Trophoblast cell (in vitro differentiated cells and primary cell): ENCODE measurements at regions not wholly inside any gene's neighbourhood (a gene's known extent, or its start where the extent isn't known, plus 50 kb on each side); places are given as distances from the start of the nearest gene placed in this dataset.

Experiments
- DNase-seq, 2 donors: peaks; one replicate each; pipeline ENCODE4 v3.0.0-alpha.2; 2016
- H2AFZ ChIP-seq: 2 replicates; pipeline ENCODE4 v1.6.1; 2013; ENCODE audit warnings: low read length, moderate library complexity, mild to moderate bottlenecking; ENCODE audit not compliant: insufficient read depth, poor library complexity
- H2AK5ac ChIP-seq: 2 replicates; pipeline ENCODE4 v1.6.1; 2013; ENCODE audit warnings: mild to moderate bottlenecking, low read length
- H2BK120ac ChIP-seq: 2 replicates; pipeline ENCODE4 v1.6.1; 2013; ENCODE audit warnings: low read length, mild to moderate bottlenecking, moderate library complexity; ENCODE audit not compliant: insufficient read depth, poor library complexity
- H2BK12ac ChIP-seq: 2 replicates; pipeline ENCODE4 v1.6.1; 2013; ENCODE audit warnings: mild to moderate bottlenecking, low read length, moderate library complexity
- H2BK5ac ChIP-seq: 2 replicates; pipeline ENCODE4 v1.6.1; 2013; ENCODE audit warnings: low read length, low read depth, moderate library complexity, mild to moderate bottlenecking; ENCODE audit not compliant: poor library complexity
- H3K14ac ChIP-seq: 2 replicates; pipeline ENCODE4 v1.6.1; 2013; ENCODE audit warnings: mild to moderate bottlenecking, low read length
- H3K18ac ChIP-seq: 2 replicates; pipeline ENCODE4 v1.6.1; 2013; ENCODE audit warnings: mild to moderate bottlenecking, low read length
- H3K23ac ChIP-seq: 2 replicates; pipeline ENCODE4 v1.6.1; 2013; ENCODE audit warnings: low read length
- H3K27ac ChIP-seq: 2 replicates; pipeline ENCODE4 v1.5.1; 2013; ENCODE audit warnings: low read depth, mild to moderate bottlenecking, inconsistent platforms, low read length, moderate library complexity
- H3K27me3 ChIP-seq: 2 replicates; pipeline ENCODE4 v1.6.1; 2013; ENCODE audit warnings: inconsistent platforms, mild to moderate bottlenecking, low read length, moderate library complexity; ENCODE audit not compliant: insufficient read depth
- H3K36me3 ChIP-seq, 2 experiments: 1 replicate in 1 of 2; 2 replicates in 1 of 2; pipeline ENCODE4 v1.6.1; 2013; ENCODE audit warnings: low read length in 2 of 2, mild to moderate bottlenecking in 2 of 2, moderate library complexity in 1 of 2; ENCODE audit not compliant: insufficient read depth in 2 of 2, control insufficient read depth in 1 of 2
- H3K4ac ChIP-seq: 2 replicates; pipeline ENCODE4 v1.6.1; 2013; ENCODE audit warnings: low read depth, mild to moderate bottlenecking, low read length, moderate library complexity
- H3K4me1 ChIP-seq, 2 experiments: 1 replicate in 1 of 2; 2 replicates in 1 of 2; pipeline ENCODE4 v1.6.1; 2013; ENCODE audit warnings: low read length in 2 of 2, mild to moderate bottlenecking in 2 of 2, moderate library complexity in 1 of 2; ENCODE audit not compliant: insufficient read depth in 2 of 2, control insufficient read depth in 1 of 2
- H3K4me2 ChIP-seq: 2 replicates; pipeline ENCODE4 v1.6.1; 2013; ENCODE audit warnings: inconsistent platforms, mild to moderate bottlenecking, low read length, moderate library complexity
- H3K4me3 ChIP-seq: 2 replicates; pipeline ENCODE4 v1.5.1; 2013; ENCODE audit warnings: mild to moderate bottlenecking, low read depth, low read length, inconsistent platforms
- H3K79me1 ChIP-seq: one replicate; pipeline ENCODE4 v1.6.1; 2013; ENCODE audit warnings: low read length
- H3K79me2 ChIP-seq: 2 replicates; pipeline ENCODE4 v1.6.1; 2013; ENCODE audit warnings: low read length, mild to moderate bottlenecking; ENCODE audit not compliant: control insufficient read depth, insufficient read depth, poor library complexity
- H3K9ac ChIP-seq: 2 replicates; pipeline ENCODE4 v1.6.1; 2013; ENCODE audit warnings: mild to moderate bottlenecking, low read length
- H3K9me3 ChIP-seq: 2 replicates; pipeline ENCODE4 v1.6.1; 2013; ENCODE audit warnings: low read depth, mild to moderate bottlenecking, control low read depth, inconsistent platforms, low read length; ENCODE audit not compliant: insufficient read depth
- H4K12ac ChIP-seq: 2 replicates; pipeline ENCODE4 v1.6.1; 2013; ENCODE audit warnings: low read depth, mild to moderate bottlenecking, low read length, moderate library complexity
- H4K8ac ChIP-seq: 2 replicates; pipeline ENCODE4 v1.6.1; 2013; ENCODE audit warnings: low read depth, mild to moderate bottlenecking, low read length, moderate library complexity
- H4K91ac ChIP-seq: one replicate; pipeline ENCODE4 v1.6.1; 2013; ENCODE audit warnings: low read depth, mild to moderate bottlenecking, low read length, moderate library complexity
- WGBS: extraction: QIAGEN DNeasy Blood & Tissue Kit; methylation state at CpG from one replicate; pipeline ENCODE4 v1.1.7; 2013; ENCODE audit warnings: missing lambda C conversion rate; ENCODE audit not compliant: insufficient read length, insufficient coverage; ENCODE audit errors: extremely low coverage; 5-methylcytosine and 5-hydroxymethylcytosine counted together

DNA sequence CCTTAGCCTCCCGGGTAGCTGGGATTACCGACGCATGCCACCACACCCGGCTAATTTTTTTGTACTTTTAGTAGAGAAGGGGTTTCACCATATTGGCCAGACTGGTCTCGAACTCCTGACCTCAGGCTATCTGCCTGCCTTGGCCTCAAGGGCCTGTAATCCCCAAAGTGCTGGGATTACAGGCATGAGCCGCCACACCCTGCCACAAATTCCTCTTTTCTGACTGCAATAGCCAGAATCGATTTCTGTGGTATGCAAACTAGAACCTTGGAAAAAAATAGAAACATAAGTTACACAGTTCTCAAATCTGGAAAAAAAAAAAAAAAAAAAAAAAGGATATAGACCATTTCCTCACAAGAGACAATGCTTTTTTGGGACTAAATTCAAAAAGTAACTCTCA, 184.6 kb upstream of the EGLN3 start:
- Histone ChIP-seq H2AK5ac (no peak overlapping the region), H3K4me3 (no peak overlapping the region), H3K79me2 (no peaks in the 10 kb centered on the region), H2BK12ac (no peak overlapping the region), H3K4ac (no peak overlapping the region), H3K4me1 (peaks cover 3 to 11% of the 10 kb centered on the region in 2 experiments), H4K12ac (no peak overlapping the region), H3K36me3 (no peaks in the 10 kb centered on the region), H3K4me2 (no peak overlapping the region), H4K91ac (no peak overlapping the region), H3K79me1 (no peaks in the 10 kb centered on the region), H3K23ac (no peak overlapping the region), H3K27me3 (no peaks in the 10 kb centered on the region), H2BK5ac (no peak overlapping the region), H3K14ac (no peak overlapping the region), H2AFZ (no peak overlapping the region), H3K18ac (no peak overlapping the region), H3K9ac (no peak overlapping the region), H2BK120ac (no peak overlapping the region), H3K27ac (no peak overlapping the region), H4K8ac (no peak overlapping the region), H3K9me3 (no peaks in the 10 kb centered on the region)
- WGBS, result no CpG with 5 or more reads among the region's 7 CpGs
- no peak for DNase-seq

DNA sequence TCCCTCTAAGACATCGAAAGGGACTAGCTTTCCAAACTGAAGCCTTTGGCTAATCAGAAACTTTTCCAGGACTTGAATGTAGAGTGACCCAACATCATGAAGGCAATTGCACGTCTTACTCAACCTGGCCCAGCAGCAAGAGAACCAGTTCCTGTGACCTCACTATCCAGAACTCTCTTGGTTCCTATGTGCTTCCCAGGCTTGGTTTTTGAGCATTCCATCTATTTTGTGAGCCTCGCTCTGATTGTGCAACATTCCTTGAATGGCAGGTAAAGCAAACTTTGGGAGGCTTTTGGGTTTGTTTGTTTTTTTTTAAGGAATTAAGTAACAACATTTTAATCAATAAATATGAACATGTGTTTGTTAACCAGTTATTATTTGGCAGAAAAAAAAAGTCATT, 183.6 kb upstream of the EGLN3 start:
- Histone ChIP-seq H3K18ac (no peak overlapping the region), H2AFZ (no peak overlapping the region), H3K14ac (no peak overlapping the region), H3K23ac (no peak overlapping the region), H3K36me3 (no peaks in the 10 kb centered on the region), H3K9ac (no peak overlapping the region), H3K4me3 (no peak overlapping the region), H3K4me1 (peaks cover under 1 to 4% of the 10 kb centered on the region in 2 experiments), H2BK5ac (no peak overlapping the region), H4K12ac (no peak overlapping the region), H3K9me3 (no peaks in the 10 kb centered on the region), H3K4ac (no peak overlapping the region), H4K8ac (no peak overlapping the region), H2BK120ac (no peak overlapping the region), H2BK12ac (no peak overlapping the region), H4K91ac (no peak overlapping the region), H3K4me2 (no peak overlapping the region), H3K79me2 (no peaks in the 10 kb centered on the region), H3K27me3 (no peaks in the 10 kb centered on the region), H3K79me1 (no peaks in the 10 kb centered on the region), H3K27ac (no peak overlapping the region), H2AK5ac (no peak overlapping the region)
- peak; percentile 75 to 93 for DNase-seq
- WGBS, result no CpG with 5 or more reads among the region's 3 CpGs

DNA sequence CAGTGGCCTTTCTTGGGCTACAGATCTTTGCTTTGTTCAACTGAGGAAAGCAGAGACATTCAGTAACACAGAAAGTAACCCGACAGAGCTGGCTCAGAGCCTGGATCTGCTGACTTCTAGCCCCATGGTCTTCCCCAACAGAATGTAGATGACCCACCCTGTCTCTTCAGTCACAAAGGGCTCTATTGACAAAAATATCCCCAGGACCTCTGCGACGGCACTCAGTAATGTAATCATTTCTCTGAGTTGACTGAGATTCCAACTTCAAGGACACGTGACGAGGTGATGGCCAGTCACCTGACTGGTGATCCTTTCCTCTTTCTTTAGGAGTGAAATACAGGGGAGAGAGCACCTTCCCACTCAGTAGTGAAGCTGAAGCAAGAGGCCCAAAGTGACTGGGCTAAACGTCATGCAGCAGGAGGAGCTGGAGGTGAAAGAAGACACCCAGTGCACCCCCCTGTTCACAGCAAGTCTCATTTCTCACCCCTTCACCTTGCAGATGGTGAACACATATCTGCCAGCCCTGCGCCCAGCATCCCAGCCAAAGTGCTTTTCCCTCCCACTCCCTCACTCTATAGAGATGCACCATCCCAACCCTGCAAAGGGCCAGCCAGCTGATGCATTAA, 179.2 kb upstream of the EGLN3 start:
- no peaks in the 10 kb centered on the region for H3K36me3 ChIP-seq
- H3K27me3 ChIP-seq, result no peaks in the 10 kb centered on the region
- no peak overlapping the region for H3K14ac ChIP-seq
- no peak overlapping the region for H4K12ac ChIP-seq
- no peak overlapping the region for H3K18ac ChIP-seq
- H3K9ac ChIP-seq, result no peak overlapping the region
- no peak overlapping the region for H4K91ac ChIP-seq
- H2BK120ac ChIP-seq, result no peak overlapping the region
- H3K4me1 ChIP-seq, result peaks cover 0 to 2% of the 10 kb centered on the region in 2 experiments
- WGBS, result no CpG with 5 or more reads among the region's 7 CpGs
- DNase-seq, result no peak
- no peak overlapping the region for H3K23ac ChIP-seq
- no peak overlapping the region for H3K27ac ChIP-seq
- H3K4me3 ChIP-seq, result no peak overlapping the region
- H3K9me3 ChIP-seq, result no peaks in the 10 kb centered on the region
- no peak overlapping the region for H2AK5ac ChIP-seq
- H3K4ac ChIP-seq, result no peak overlapping the region
- H3K79me1 ChIP-seq, result no peaks in the 10 kb centered on the region
- no peak overlapping the region for H2AFZ ChIP-seq
- H2BK12ac ChIP-seq, result peak overlapping the region; percentile 11
- no peak overlapping the region for H2BK5ac ChIP-seq
- H3K79me2 ChIP-seq, result no peaks in the 10 kb centered on the region
- no peak overlapping the region for H4K8ac ChIP-seq
- H3K4me2 ChIP-seq, result no peak overlapping the region

GRCh38 chr14:34128665-34129064, 177.8 kb upstream of the EGLN3 start:
- Histone ChIP-seq H3K23ac (no peak overlapping the region), H2BK5ac (no peak overlapping the region), H3K79me1 (no peaks in the 10 kb centered on the region), H2BK120ac (no peak overlapping the region), H3K27me3 (no peaks in the 10 kb centered on the region), H4K8ac (no peak overlapping the region), H3K4me1 (peaks cover 0 to 2% of the 10 kb centered on the region in 2 experiments), H3K79me2 (no peaks in the 10 kb centered on the region), H4K91ac (no peak overlapping the region), H3K9ac (no peak overlapping the region), H2AFZ (no peak overlapping the region), H3K4ac (no peak overlapping the region), H2BK12ac (no peak overlapping the region), H3K36me3 (no peaks in the 10 kb centered on the region), H3K4me3 (no peak overlapping the region), H3K14ac (no peak overlapping the region), H3K18ac (no peak overlapping the region), H3K4me2 (no peak overlapping the region), H3K27ac (no peak overlapping the region), H4K12ac (no peak overlapping the region), H3K9me3 (no peaks in the 10 kb centered on the region), H2AK5ac (no peak overlapping the region)
- DNase-seq, result no peak
- WGBS, result no CpG with 5 or more reads among the region's 9 CpGs
